Epithelial cell of proximal tubule (primary cell): ENCODE measurements at regions not wholly inside any gene's neighbourhood (a gene's known extent, or its start where the extent isn't known, plus 50 kb on each side); places are given as distances from the start of the nearest gene placed in this dataset.
"Not testable (repeated sequence)": the region's sequence is repeated elsewhere in the genome, so short reads cannot be mapped to it uniquely, and the experiment has no call there.

Experiments
- DNase-seq: peaks from one replicate; pipeline ENCODE4 v3.0.0-alpha.2; 2011; ENCODE audit warnings: low read depth
- H3K4me3 ChIP-seq: 2 replicates; pipeline ENCODE4 v1.5.1; 2011; ENCODE audit warnings: low read depth, mild to moderate bottlenecking, low read length
- CTCF ChIP-seq: conservative IDR thresholded peaks from 2 replicates; pipeline ENCODE4 v1.5.1; 2012; ENCODE audit warnings: low read depth, mild to moderate bottlenecking, low read length

- no peak overlapping the region for H3K4me3 ChIP-seq
- DNase-seq = no peak
- no peak for TF ChIP-seq CTCF
These were observed 321.2 kb upstream of the CCNH start for GRCh38 chr5:87733897-87734296.

GRCh38 chr5:87732875-87733768 is 320.4 kb upstream of the CCNH start:
- TF ChIP-seq CTCF = no peak
- H3K4me3 ChIP-seq = no peak overlapping the region
- DNase-seq = no peak

GRCh38 chr5:87729781-87730180 is 317.1 kb upstream of the CCNH start:
- H3K4me3 ChIP-seq = no peak overlapping the region
- no peak for TF ChIP-seq CTCF
- DNase-seq = no peak

- TF ChIP-seq CTCF = no peak
- no peak overlapping the region for H3K4me3 ChIP-seq
- DNase-seq = no peak
These were observed 309.6 kb upstream of the CCNH start for GRCh38 chr5:87722286-87722685.

GRCh38 chr5:87718224-87718925 is 305.6 kb upstream of the CCNH start:
- not testable (repeated sequence) for H3K4me3 ChIP-seq, DNase-seq

- TF ChIP-seq CTCF = no peak
- DNase-seq = no peak
- no peak overlapping the region for H3K4me3 ChIP-seq
These were observed 305.0 kb upstream of the CCNH start for GRCh38 chr5:87717761-87718160.

- no peak for DNase-seq
- H3K4me3 ChIP-seq = no peak overlapping the region
- TF ChIP-seq CTCF = no peak
These were observed 293.1 kb upstream of the CCNH start for GRCh38 chr5:87705876-87706275.
